ENCODE measurements at regions not wholly inside any gene's neighbourhood (a gene's known extent, or its start where the extent isn't known, plus 50 kb on each side); places are given as distances from the start of the nearest gene placed in this dataset.
"Not testable (repeated sequence)": the region's sequence is repeated elsewhere in the genome, so short reads cannot be mapped to it uniquely, and the experiment has no call there.

DNA sequence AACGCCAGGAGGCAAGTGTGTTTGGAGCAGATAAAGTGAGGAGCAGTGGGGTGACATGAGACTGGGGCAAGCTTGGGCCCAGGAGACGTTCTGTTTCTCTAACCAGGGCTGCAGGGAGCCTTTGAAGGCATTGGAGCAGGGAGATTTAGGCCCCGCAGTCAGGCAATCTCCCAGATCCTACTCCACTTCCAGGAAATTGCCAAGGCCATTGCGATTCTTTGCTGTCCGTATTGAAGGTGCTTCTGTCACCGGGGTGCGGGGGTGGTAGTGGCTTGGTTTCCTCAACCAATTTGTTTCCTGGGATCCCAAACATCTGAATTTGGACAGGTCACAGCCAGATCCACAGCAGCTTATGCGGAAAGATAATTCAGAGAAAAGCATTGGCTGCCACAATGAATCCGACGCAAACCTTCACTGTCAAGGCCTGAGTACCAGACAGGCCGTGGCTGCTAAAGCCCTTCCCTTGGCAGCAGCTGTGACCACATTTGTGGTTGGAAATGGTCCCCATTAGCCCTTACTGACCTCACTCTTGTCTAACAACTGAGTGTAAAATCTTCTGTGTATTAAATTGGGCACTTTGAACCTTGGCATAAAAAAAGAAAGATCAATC is 385.6 kb downstream of the PTPRU start:
- no peak for DNase-seq
- ATAC-seq, result no peak
- intact Hi-C loops (cut with DNase I, micrococcal nuclease), result no loop called here

DNA sequence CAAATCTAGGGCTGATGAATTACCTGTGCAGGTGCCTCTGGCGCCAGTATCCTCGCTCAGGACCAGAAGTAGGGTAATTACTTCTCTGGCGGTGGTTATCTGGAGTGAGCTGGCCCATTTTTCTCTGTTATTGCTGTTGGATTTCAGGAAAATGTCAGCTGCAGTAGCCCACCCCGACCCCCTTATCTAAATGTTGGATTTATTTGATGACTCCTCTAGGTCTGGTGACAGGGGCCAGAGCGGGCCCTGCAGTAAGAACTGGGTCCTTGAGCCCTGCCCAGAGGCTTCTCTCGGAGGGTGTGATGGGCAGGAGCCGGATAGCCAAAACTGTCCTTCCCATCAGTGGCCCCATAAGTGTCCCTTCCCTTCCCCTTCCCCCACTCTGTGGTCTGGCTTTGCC is 384.3 kb downstream of the PTPRU start:
- TF ChIP-seq, protein P1, sequence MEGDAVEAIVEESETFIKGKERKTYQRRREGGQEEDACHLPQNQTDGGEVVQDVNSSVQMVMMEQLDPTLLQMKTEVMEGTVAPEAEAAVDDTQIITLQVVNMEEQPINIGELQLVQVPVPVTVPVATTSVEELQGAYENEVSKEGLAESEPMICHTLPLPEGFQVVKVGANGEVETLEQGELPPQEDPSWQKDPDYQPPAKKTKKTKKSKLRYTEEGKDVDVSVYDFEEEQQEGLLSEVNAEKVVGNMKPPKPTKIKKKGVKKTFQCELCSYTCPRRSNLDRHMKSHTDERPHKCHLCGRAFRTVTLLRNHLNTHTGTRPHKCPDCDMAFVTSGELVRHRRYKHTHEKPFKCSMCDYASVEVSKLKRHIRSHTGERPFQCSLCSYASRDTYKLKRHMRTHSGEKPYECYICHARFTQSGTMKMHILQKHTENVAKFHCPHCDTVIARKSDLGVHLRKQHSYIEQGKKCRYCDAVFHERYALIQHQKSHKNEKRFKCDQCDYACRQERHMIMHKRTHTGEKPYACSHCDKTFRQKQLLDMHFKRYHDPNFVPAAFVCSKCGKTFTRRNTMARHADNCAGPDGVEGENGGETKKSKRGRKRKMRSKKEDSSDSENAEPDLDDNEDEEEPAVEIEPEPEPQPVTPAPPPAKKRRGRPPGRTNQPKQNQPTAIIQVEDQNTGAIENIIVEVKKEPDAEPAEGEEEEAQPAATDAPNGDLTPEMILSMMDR (IDR thresholded peaks at IDR 0.05), result no peak
- H3K4me3 ChIP-seq, result no peak overlapping the region
- intact Hi-C loops (cut with DNase I, micrococcal nuclease), result no loop called here
- DNase-seq (no peak), ATAC-seq (no peak)
- no peaks in the 10 kb centered on the region for H3K4me1 ChIP-seq (ENCODE audit: low read depth)
- no peaks in the 10 kb centered on the region for H3K36me3 ChIP-seq (ENCODE audit: low read depth)
- no peaks in the 10 kb centered on the region for H3K9me3 ChIP-seq

More for the DNA sequence above, 385.6 kb downstream of the PTPRU start:
- no peaks in the 10 kb centered on the region for H3K4me1 ChIP-seq (ENCODE audit: low read depth)
- no peak overlapping the region for H3K4me3 ChIP-seq
- TF ChIP-seq, protein P1 (IDR thresholded peaks at IDR 0.05), result no peak
- H3K9me3 ChIP-seq, result no peaks in the 10 kb centered on the region
- no peaks in the 10 kb centered on the region for H3K36me3 ChIP-seq (ENCODE audit: low read depth)

DNA sequence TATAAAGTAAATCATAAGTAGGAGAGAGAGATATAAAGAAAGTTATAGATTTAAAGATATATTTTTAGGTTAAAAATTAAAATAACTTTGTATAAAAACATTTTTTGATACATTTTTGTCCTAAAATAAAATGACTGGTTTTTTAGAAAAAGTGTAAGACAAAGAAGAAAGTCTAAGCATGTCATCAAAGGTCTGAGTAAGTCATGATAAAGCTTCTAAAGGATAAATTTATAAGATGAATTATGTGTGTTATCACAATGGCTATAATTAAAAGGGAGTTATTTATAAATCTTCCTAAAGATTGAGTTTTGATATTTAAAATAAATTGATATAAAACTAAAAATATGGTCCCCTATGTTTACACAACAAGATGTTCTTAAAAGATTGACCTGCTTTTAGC is 370.9 kb downstream of the PTPRU start:
- H3K36me3 ChIP-seq (ENCODE audit: low read depth), result no peaks in the 10 kb centered on the region
- peaks cover 4% of the 10 kb centered on the region for H3K9me3 ChIP-seq
- TF ChIP-seq, protein P1 (IDR thresholded peaks at IDR 0.05), result no peak
- H3K4me1 ChIP-seq (ENCODE audit: low read depth), result no peaks in the 10 kb centered on the region
- ATAC-seq, result no peak
- intact Hi-C loops (cut with DNase I, micrococcal nuclease), result no loop called here
- no peak overlapping the region for H3K4me3 ChIP-seq
- DNase-seq, result no peak

DNA sequence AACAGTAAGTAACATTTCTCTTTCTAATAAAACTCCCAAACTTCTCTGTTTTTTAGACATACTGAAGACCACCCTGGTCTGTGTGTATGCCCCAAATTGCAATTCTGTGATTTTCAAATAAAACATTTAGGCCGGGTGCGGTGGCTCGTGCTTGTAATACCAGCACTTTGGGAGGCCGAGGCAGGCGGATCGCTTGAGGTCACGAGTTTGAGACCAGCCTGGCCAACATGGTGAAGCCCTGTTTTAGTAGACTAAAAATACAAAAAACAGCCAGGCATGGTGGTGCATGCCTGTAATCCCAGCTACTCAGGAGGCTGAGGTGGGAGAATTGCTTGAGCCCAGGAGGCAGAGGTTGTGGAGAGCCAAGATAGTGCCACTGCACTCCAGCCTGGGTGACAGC is 368.5 kb downstream of the PTPRU start:
- H3K9me3 ChIP-seq; H3K4me3 ChIP-seq; ATAC-seq; intact Hi-C loops (cut with DNase I, micrococcal nuclease); H3K36me3 ChIP-seq (ENCODE audit: low read depth); H3K4me1 ChIP-seq (ENCODE audit: low read depth); DNase-seq: not testable (repeated sequence)

DNA sequence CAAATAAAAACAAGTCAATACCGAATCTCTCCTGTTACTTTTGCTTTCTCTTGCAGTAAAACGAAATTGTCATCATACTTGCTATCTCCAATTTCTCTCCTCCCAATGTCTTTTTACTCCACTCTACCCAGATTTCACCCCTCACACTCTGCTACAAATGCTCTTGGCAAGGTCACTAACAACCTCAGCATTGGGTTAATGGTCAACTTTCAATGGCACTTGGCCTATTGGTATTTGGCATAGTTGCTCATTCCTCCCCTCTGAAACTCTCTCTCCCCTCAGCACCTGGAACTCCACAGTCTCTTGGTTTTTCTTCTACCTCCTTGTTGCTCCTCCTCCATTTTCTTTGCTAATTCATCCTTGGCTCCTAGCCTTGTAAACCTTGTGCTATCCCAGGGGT is 367.3 kb downstream of the PTPRU start:
- Histone ChIP-seq H3K9me3 (peaks cover 4% of the 10 kb centered on the region), H3K4me1 (ENCODE audit: low read depth) (no peaks in the 10 kb centered on the region), H3K36me3 (ENCODE audit: low read depth) (no peaks in the 10 kb centered on the region), H3K4me3 (no peak overlapping the region)
- DNase-seq (no peak), ATAC-seq (no peak)
- TF ChIP-seq, protein P1 (IDR thresholded peaks at IDR 0.05), result no peak
- intact Hi-C loops (cut with DNase I, micrococcal nuclease), result no loop called here

DNA sequence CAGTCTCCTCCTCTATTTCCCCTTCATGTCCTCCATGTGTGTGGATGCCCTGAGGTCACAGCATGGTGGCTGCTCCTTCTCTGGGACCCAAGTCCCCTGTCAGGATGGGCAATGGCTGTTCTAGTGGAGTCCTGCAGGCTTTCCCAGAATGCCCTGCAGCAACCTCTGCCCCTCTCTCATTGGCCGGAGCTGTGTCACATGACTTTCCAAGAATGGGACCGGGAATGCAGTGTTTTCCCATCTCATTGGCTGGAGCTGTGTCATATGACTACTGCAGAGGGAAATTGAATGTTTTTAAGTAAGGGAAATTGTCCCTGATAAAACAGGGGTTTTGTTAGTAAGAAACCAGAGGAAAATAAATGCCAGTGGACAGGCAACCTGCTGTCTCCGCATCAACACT is 365.9 kb downstream of the PTPRU start:
- DNase-seq (no peak), ATAC-seq (no peak)
- no peaks in the 10 kb centered on the region for H3K9me3 ChIP-seq
- TF ChIP-seq, protein P1 (IDR thresholded peaks at IDR 0.05), result no peak
- no peak overlapping the region for H3K4me3 ChIP-seq
- no peaks in the 10 kb centered on the region for H3K4me1 ChIP-seq (ENCODE audit: low read depth)
- no peaks in the 10 kb centered on the region for H3K36me3 ChIP-seq (ENCODE audit: low read depth)
- intact Hi-C loops (cut with DNase I, micrococcal nuclease), result no loop called here

Measured in mucosa of descending colon (tissue), 3 donors.